ENCODE measurements at regions not wholly inside any gene's neighbourhood (a gene's known extent, or its start where the extent isn't known, plus 50 kb on each side); places are given as distances from the start of the nearest gene placed in this dataset.

DNA sequence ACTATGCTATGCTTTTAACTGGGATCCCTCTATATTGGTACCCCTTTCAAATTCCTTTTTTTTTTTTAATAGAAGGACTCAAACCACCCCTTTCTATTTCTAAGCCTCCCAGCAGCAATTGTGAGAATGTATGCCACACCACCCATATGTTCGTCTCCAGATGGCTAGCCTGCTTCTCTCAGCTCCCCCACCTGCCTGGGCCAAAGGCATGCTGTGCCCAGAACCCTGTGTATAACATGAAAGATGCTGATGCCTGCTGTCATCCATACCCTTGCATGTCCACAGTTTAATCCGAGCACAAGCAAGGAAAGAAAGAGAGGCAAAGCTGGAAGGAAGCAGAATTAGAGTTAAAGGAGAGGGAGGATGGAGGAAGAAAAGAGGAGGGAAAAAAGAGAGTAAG is 159.5 kb upstream of the CNTN6 start:
- H3K9ac ChIP-seq (ENCODE audit: insufficient read depth, low read depth, low read length) = no peak overlapping the region
- H3K27me3 ChIP-seq (ENCODE audit: control insufficient read depth in 1 of 2, insufficient read depth in 2 of 2, low read length in 2 of 2) = no peaks in the 10 kb centered on the region
- 2% methylated on average over 2 of the region's 2 CpGs for WGBS (ENCODE audit: low lambda C conversion rate)
- BruUV-seq (replicated peaks) = no TSS peak
- ChIA-PET POLR2A (no interaction called here), CTCF (ENCODE audit: low intra/inter-chr PET ratio, low total read pairs) (no interaction called here)
- H3K27ac ChIP-seq (ENCODE audit: extremely low read length, insufficient read depth, low read length) = no peak overlapping the region
- intact Hi-C loops (cut with micrococcal nuclease; ENCODE audit: unreplicated experiment) = no loop called here
- H3K36me3 ChIP-seq (replicated peaks in 1 of 2; ENCODE audit: control insufficient read depth in 1 of 2, insufficient read depth in 2 of 2, low read length in 2 of 2) = no peaks in the 10 kb centered on the region
- no peak overlapping the region for H3K4me3 ChIP-seq (replicated peaks in 1 of 3; ENCODE audit: insufficient read depth in 1 of 3, low read depth in 2 of 3, low read length in 3 of 3)
- no peak overlapping the region for H3K4me2 ChIP-seq (ENCODE audit: low read depth, low read length)
- H3K4me1 ChIP-seq (ENCODE audit: insufficient read depth, low read length) = no peaks in the 10 kb centered on the region
- in situ Hi-C loops (cut with HindIII; ENCODE audit: extremely low pct_ligation_motif_present, low pct_unique_long_range_greater_than_20kb) = no loop called here
- DNase-seq (ENCODE audit: low spot score) = no peak
- no peak for ATAC-seq
- no peaks in the 10 kb centered on the region for H4K20me1 ChIP-seq (ENCODE audit: insufficient read depth, low read length)
- no peaks in the 10 kb centered on the region for H3K79me2 ChIP-seq (ENCODE audit: insufficient read depth, low read length)
- TF ChIP-seq ISX (CRISPR knock-in tag; conservative IDR thresholded peaks at IDR 0.05) (no peak), ZMYM2 (CRISPR knock-in tag; IDR thresholded peaks at IDR 0.05) (no peak), NCOA5 (CRISPR knock-in tag; IDR thresholded peaks at IDR 0.05) (no peak), KLF12 (CRISPR knock-in tag; IDR thresholded peaks at IDR 0.05; ENCODE audit: borderline replicate concordance) (no peak), RELA (CRISPR knock-in tag; IDR thresholded peaks at IDR 0.05) (no peak), ZNF101 (CRISPR knock-in tag; IDR thresholded peaks at IDR 0.05; ENCODE audit: borderline replicate concordance, low read depth) (no peak), POGZ (CRISPR knock-in tag; IDR thresholded peaks at IDR 0.05) (no peak)
- H2AFZ ChIP-seq (ENCODE audit: low read length) = no peak overlapping the region
- H3K9me3 ChIP-seq (ENCODE audit: low read length) = peaks cover 91% of the 10 kb centered on the region
- no peak for FAIRE-seq

DNA sequence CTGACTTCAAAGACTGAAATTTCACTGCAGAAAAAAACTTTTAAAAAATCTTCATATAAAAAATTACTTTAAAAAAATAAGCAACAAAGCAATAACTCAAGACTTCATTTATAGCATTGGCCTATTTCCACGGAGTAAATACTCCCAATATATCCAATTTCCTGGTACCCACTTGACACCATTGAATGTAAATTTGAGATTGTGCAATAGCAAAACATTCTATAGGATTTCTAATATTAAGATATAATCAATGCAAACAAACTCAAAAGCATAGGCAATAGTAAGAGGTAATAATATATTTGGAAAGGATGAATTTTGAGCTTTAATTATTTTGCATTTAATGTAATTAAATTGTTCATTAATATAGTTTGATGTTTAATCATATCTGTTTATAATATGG is 148.0 kb upstream of the CNTN6 start:
- Histone ChIP-seq H3K4me3 (replicated peaks in 1 of 3; ENCODE audit: insufficient read depth in 1 of 3, low read depth in 2 of 3, low read length in 3 of 3) (no peak overlapping the region), H2AFZ (ENCODE audit: low read length) (no peak overlapping the region), H3K27ac (ENCODE audit: extremely low read length, insufficient read depth, low read length) (no peak overlapping the region), H4K20me1 (ENCODE audit: insufficient read depth, low read length) (no peaks in the 10 kb centered on the region), H3K4me2 (ENCODE audit: low read depth, low read length) (no peak overlapping the region), H3K27me3 (ENCODE audit: control insufficient read depth in 1 of 2, insufficient read depth in 2 of 2, low read length in 2 of 2) (no peaks in the 10 kb centered on the region), H3K36me3 (replicated peaks in 1 of 2; ENCODE audit: control insufficient read depth in 1 of 2, insufficient read depth in 2 of 2, low read length in 2 of 2) (no peaks in the 10 kb centered on the region), H3K4me1 (ENCODE audit: insufficient read depth, low read length) (no peaks in the 10 kb centered on the region), H3K9ac (ENCODE audit: insufficient read depth, low read depth, low read length) (no peak overlapping the region), H3K79me2 (ENCODE audit: insufficient read depth, low read length) (no peaks in the 10 kb centered on the region), H3K9me3 (ENCODE audit: low read length) (peaks cover 89% of the 10 kb centered on the region)
- CTCF ChIA-PET (ENCODE audit: low intra/inter-chr PET ratio, low total read pairs) = no interaction called here
- TF ChIP-seq CEBPB (IDR thresholded peaks at IDR 0.05; ENCODE audit: borderline replicate concordance, low read depth, low read length) (peak; percentile 42; the same call in 1 of the 2 replicates), ZNF225 (CRISPR knock-in tag; IDR thresholded peaks at IDR 0.05) (no peak)
- intact Hi-C loops (cut with micrococcal nuclease; ENCODE audit: unreplicated experiment) = no loop called here
- no peak for FAIRE-seq
- 0% methylated on average over 1 of the region's 1 CpG for WGBS (ENCODE audit: low lambda C conversion rate)
- in situ Hi-C loops (cut with HindIII; ENCODE audit: extremely low pct_ligation_motif_present, low pct_unique_long_range_greater_than_20kb) = no loop called here
- BruUV-seq (replicated peaks) = no TSS peak
- ATAC-seq = no peak
- DNase-seq (ENCODE audit: low spot score) = no peak
- POLR2A ChIA-PET = no interaction called here

All from HepG2 (cell line).